Common myeloid progenitor, CD34-positive (primary cell): ENCODE measurements at regions not wholly inside any gene's neighbourhood (a gene's known extent, or its start where the extent isn't known, plus 50 kb on each side); places are given as distances from the start of the nearest gene placed in this dataset.

Experiments used
- CTCF ChIA-PET: fragments of 350-600 bp; sonication (Branson Sonifier 250); formaldehyde crosslinking; loops from one replicate; lab custom pipeline; 2021; ENCODE audit warnings: antibody characterized with exemption; lab: Charles Lee
- POLR2A ChIA-PET: fragments of 350-600 bp; sonication (Branson Sonifier 250); formaldehyde crosslinking; loops from one replicate; lab custom pipeline; 2021; ENCODE audit warnings: antibody characterized with exemption; lab: Charles Lee
- DNase-seq, 3 donors: peaks; one replicate each; pipeline versions ENCODE4 v3.0.0 to v3.0.0-alpha.2; 2013
- H3K27ac ChIP-seq, 2 experiments: 1 replicate in 1 of 2; 2 replicates in 1 of 2; pipeline ENCODE4 v1.7.0; 2013; ENCODE audit warnings: inconsistent platforms in 2 of 2, low read length in 2 of 2, mild to moderate bottlenecking in 2 of 2, low read depth in 1 of 2, moderate library complexity in 1 of 2; ENCODE audit not compliant: severe bottlenecking in 2 of 2, insufficient read depth in 1 of 2, poor library complexity in 1 of 2
- H3K27me3 ChIP-seq, 5 experiments: replicated peaks in 2 of 5; 1 replicate in 3 of 5; 2 replicates in 2 of 5; pipeline versions ENCODE4 v1.6.1 to v1.7.0; 2013; ENCODE audit warnings: low read length in 4 of 5, mild to moderate bottlenecking in 2 of 5, moderate library complexity in 2 of 5, inconsistent platforms in 1 of 5; ENCODE audit not compliant: insufficient read depth in 5 of 5, control insufficient read depth in 4 of 5
- H3K36me3 ChIP-seq, 4 experiments: 1 replicate in 2 of 4; 2 replicates in 2 of 4; pipeline versions ENCODE4 v1.6.1 to v1.7.0; 2013; ENCODE audit warnings: low read length in 3 of 4, control low read depth in 1 of 4, mild to moderate bottlenecking in 1 of 4; ENCODE audit not compliant: control insufficient read depth in 4 of 4, insufficient read depth in 4 of 4
- H3K4me1 ChIP-seq, 4 experiments: 1 replicate in 3 of 4; 2 replicates in 1 of 4; pipeline versions ENCODE4 v1.6.1 to v1.7.1; 2013; ENCODE audit warnings: low read length in 3 of 4, mild to moderate bottlenecking in 3 of 4, control low read depth in 1 of 4, inconsistent platforms in 1 of 4, moderate library complexity in 1 of 4; ENCODE audit not compliant: control insufficient read depth in 4 of 4, insufficient read depth in 4 of 4; ENCODE audit errors: control extremely low read depth in 1 of 4
- H3K4me3 ChIP-seq, 7 experiments: 1 replicate in 4 of 7; 2 replicates in 3 of 7; pipeline versions ENCODE4 v1.5.1 to v1.7.0; 2013; ENCODE audit warnings: mild to moderate bottlenecking in 7 of 7, low read length in 6 of 7, moderate library complexity in 6 of 7, inconsistent platforms in 2 of 7, low read depth in 2 of 7, control low read depth in 1 of 7; ENCODE audit not compliant: insufficient read depth in 4 of 7, control insufficient read depth in 1 of 7; ENCODE audit errors: extremely low read depth in 1 of 7
- H3K9me3 ChIP-seq, 5 experiments: 1 replicate in 4 of 5; 2 replicates in 1 of 5; pipeline versions ENCODE4 v1.6.1 to v1.7.1; 2013; ENCODE audit warnings: low read length in 4 of 5, mild to moderate bottlenecking in 2 of 5, inconsistent platforms in 1 of 5, low read depth in 1 of 5, moderate library complexity in 1 of 5; ENCODE audit not compliant: control insufficient read depth in 4 of 5, insufficient read depth in 2 of 5; ENCODE audit errors: control extremely low read depth in 1 of 5
- WGBS: methylation state at CpG from one replicate; pipeline ENCODE4 v1.1.5; 2013; ENCODE audit not compliant: insufficient coverage; 5-methylcytosine and 5-hydroxymethylcytosine counted together

- CTCF ChIA-PET: no interaction called here
- H3K27ac ChIP-seq: no peak overlapping the region
Observed at GRCh38 chr16:86946981-86947380, 368.6 kb downstream of the FOXL1 start.

DNA sequence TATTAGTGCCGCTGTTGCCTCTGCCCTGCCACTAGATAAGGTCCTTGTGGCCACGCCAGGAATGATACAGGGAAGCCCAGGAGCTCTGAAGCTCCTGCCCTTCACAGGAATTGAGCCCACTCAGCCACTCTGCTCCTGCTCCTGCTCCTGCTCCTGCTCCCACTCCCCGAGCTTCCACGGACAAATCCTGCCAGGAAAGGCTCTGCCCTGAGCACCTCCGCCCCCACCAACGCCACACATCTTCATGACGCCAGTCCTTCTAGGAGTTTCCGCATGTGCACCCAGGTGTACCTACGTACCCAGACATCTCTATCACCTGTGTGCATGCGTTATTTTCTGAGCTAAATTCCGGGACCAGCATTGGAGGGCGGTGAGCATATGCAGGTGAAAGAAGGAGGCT, 369.1 kb downstream of the C16orf95 start:
- 96% methylated on average over 9 of the region's 12 CpGs for WGBS
- ChIA-PET CTCF (no interaction called here), POLR2A (no interaction called here)
- Histone ChIP-seq H3K4me3 (no peak overlapping the region), H3K27ac (no peak overlapping the region), H3K9me3 (peaks cover 0 to 4% (median 2%) of the 10 kb centered on the region in 5 experiments), H3K27me3 (peaks cover 0 to 19% (median 6%) of the 10 kb centered on the region in 5 experiments), H3K4me1 (no peaks in the 10 kb centered on the region), H3K36me3 (no peaks in the 10 kb centered on the region)
- no peak for DNase-seq

More at GRCh38 chr16:86946981-86947380, 368.6 kb downstream of the FOXL1 start:
- DNase-seq: no peak
- Histone ChIP-seq H3K9me3 (peaks cover 0 to 2% (median 0%) of the 10 kb centered on the region in 5 experiments), H3K36me3 (no peaks in the 10 kb centered on the region), H3K4me3 (no peak overlapping the region), H3K4me1 (no peaks in the 10 kb centered on the region), H3K27me3 (peaks cover 0 to 14% (median 6%) of the 10 kb centered on the region in 5 experiments)
- POLR2A ChIA-PET: no interaction called here
- 95% methylated on average over 9 of the region's 10 CpGs for WGBS

GRCh38 chr16:86949116-86949515, 368.1 kb downstream of the C16orf95 start:
- ChIA-PET POLR2A (no interaction called here), CTCF (no interaction called here)
- WGBS: 62% methylated on average over 14 of the region's 14 CpGs
- H3K27me3 ChIP-seq: peaks cover 0 to 30% (median 9%) of the 10 kb centered on the region in 5 experiments
- no peak for DNase-seq
- H3K9me3 ChIP-seq: peaks cover 0 to 10% (median 2%) of the 10 kb centered on the region in 5 experiments
- H3K36me3 ChIP-seq: no peaks in the 10 kb centered on the region
- H3K27ac ChIP-seq: no peak overlapping the region
- no peak overlapping the region for H3K4me3 ChIP-seq
- H3K4me1 ChIP-seq: no peaks in the 10 kb centered on the region

DNA sequence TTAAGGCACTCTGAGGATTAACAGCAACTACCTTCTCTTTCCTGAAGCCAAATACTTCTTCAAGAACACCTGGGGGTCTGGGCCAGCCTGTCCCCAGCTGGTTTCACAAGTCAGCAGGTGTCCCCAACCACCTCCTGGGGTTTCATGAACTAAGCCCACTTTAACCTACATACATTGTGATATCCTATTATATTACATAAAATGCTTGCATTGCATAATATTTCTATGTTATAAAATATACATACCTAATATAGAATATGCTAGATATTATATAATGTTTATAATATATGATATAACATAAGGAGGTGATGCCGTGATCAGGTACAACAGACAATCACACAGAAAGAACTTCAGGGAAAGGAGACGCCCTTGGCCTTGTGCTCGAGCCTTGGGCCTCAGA, 367.6 kb downstream of the C16orf95 start:
- POLR2A ChIA-PET: no interaction called here
- H3K4me1 ChIP-seq: no peaks in the 10 kb centered on the region
- no peak for DNase-seq
- H3K27me3 ChIP-seq: peaks cover 0 to 31% (median 9%) of the 10 kb centered on the region in 5 experiments
- H3K4me3 ChIP-seq: no peak overlapping the region
- H3K36me3 ChIP-seq: no peaks in the 10 kb centered on the region
- 94% methylated on average over 2 of the region's 3 CpGs for WGBS
- CTCF ChIA-PET: no interaction called here
- H3K9me3 ChIP-seq: peaks cover 0 to 10% (median 2%) of the 10 kb centered on the region in 5 experiments
- no peak overlapping the region for H3K27ac ChIP-seq

DNA sequence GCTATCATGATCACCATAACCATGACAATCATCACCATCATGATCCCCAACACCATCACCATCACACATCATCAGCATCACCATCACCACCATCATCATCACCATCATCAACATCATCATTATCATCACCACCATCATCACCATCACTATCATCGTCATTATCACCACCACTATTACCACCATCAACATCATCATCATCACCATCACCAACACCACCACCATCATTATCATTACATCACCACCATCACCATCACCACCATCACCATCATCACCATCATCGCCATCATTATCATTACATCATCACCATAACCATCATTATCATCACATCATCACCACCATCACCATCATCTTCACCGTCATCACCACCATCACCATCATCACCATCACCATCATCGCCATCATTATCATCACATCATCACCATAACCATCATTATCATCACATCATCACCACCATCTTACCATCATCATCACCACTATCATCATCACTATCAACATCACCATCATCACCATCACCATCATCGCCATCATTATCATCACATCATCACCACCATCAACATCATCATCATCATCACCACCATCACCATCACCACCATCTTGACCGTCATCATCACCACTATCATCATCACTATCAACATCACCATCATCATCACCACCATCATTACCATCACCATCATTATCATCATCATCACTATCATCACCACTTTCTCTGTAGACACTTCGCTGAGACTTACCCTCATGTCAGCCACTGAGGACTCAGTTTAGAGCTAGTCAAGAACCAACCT, 366.0 kb downstream of the C16orf95 start:
- Histone ChIP-seq H3K4me1 (peaks cover 0 to 2% (median 1%) of the 10 kb centered on the region in 4 experiments), H3K27ac (no peak overlapping the region), H3K4me3 (no peak overlapping the region), H3K27me3 (peaks cover 0 to 37% (median 9%) of the 10 kb centered on the region in 5 experiments), H3K9me3 (peaks cover 0 to 10% (median 2%) of the 10 kb centered on the region in 5 experiments), H3K36me3 (no peaks in the 10 kb centered on the region)
- 94% methylated on average over 7 of the region's 7 CpGs for WGBS
- CTCF ChIA-PET: no interaction called here
- no peak for DNase-seq
- POLR2A ChIA-PET: no interaction called here

DNA sequence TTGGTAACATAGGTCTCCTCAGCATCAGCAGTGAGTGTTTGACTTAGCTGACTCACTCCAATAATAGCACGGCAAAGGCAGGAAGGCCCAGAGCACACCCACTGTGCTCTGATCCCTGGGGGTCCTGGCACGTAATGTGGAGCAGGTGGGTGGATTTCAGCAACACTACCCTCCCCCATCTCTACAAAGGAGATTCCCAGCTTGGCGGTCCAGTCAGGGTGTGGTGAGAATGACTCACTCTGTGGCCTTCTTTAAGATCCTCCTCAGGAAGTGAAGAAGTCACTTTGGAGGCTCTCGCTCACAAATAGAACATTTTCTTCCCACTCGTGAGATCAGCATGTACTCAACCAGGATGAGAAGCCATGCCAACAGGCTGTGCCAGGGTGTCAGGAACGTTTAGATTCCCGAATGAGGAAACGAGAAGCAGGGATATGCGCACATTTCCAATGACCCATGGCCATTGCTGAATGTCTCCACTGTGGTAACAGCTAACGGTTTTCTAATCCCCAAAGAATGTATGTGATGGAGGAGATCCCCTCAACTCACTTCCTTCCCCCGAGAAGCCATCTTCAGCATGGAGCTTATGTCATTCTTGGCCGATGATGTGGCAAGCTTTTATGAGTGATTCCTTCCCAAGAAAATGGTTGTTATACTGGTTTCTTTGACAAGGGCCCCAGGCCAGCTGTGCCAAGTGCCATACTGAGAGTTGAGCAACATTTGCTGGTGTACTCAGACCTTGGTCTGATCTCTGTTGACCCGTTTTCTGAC, 365.2 kb downstream of the C16orf95 start:
- Histone ChIP-seq H3K27me3 (peaks cover 0 to 37% (median 8%) of the 10 kb centered on the region in 5 experiments), H3K4me1 (peaks cover 0 to 6% (median 5%) of the 10 kb centered on the region in 4 experiments), H3K36me3 (no peaks in the 10 kb centered on the region), H3K27ac (no peak overlapping the region), H3K4me3 (no peak overlapping the region), H3K9me3 (peaks cover 0 to 10% (median 2%) of the 10 kb centered on the region in 5 experiments)
- POLR2A ChIA-PET: no interaction called here
- 98% methylated on average over 8 of the region's 13 CpGs for WGBS
- CTCF ChIA-PET: no interaction called here
- DNase-seq: no peak

- Histone ChIP-seq H3K27ac (no peak overlapping the region), H3K36me3 (no peaks in the 10 kb centered on the region), H3K4me1 (peaks cover 0 to 6% (median 5%) of the 10 kb centered on the region in 4 experiments), H3K27me3 (peaks cover 0 to 42% (median 6%) of the 10 kb centered on the region in 5 experiments), H3K9me3 (peaks cover 0 to 10% (median 2%) of the 10 kb centered on the region in 5 experiments), H3K4me3 (no peak overlapping the region)
- ChIA-PET CTCF (no interaction called here), POLR2A (no interaction called here)
- no peak for DNase-seq
Observed at GRCh38 chr16:86952769-86953168, 364.4 kb downstream of the C16orf95 start.
